ENCODE measurements at regions not wholly inside any gene's neighbourhood (a gene's known extent, or its start where the extent isn't known, plus 50 kb on each side); places are given as distances from the start of the nearest gene placed in this dataset.

DNA sequence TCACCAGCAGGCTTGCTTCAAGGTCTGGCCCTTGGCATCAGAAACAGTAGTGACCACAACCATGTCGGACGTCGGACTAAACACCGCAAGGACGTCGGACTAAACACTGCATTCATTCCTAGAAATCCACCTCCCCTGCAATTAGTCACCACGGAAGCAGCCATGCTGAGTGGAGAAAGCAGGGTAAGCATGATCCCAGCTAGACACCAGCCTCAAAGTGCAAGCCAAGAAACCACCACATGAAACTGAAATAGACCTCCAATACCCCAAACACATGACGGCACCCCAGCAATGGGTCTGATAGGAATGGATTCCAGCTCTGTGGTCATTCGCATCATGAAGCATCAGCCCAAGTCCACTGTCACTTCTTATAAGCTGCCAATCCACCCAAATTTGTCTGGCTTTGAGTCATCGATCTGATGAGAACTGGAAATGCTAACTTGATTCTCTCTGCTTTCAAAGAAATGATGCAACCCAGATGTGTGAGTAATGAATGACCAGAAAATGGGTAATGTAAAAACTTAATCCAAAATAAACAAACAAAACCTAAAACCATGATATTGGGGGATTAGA lies 348.3 kb upstream of the TMCO5A start:
- no peak for DNase-seq

- DNase-seq: no peak
Measured at GRCh38 chr15:37586976-37587375, 347.5 kb upstream of the TMCO5A start.

GRCh38 chr15:37594417-37594816 lies 340.0 kb upstream of the TMCO5A start:
- no peak for DNase-seq

- DNase-seq: no peak
Measured at GRCh38 chr15:37595426-37595970, 338.9 kb upstream of the TMCO5A start.

GRCh38 chr15:37599156-37599555 lies 335.3 kb upstream of the TMCO5A start:
- DNase-seq: no peak

- no peak for DNase-seq
Measured at GRCh38 chr15:37616215-37616614, 318.2 kb upstream of the TMCO5A start.

DNA sequence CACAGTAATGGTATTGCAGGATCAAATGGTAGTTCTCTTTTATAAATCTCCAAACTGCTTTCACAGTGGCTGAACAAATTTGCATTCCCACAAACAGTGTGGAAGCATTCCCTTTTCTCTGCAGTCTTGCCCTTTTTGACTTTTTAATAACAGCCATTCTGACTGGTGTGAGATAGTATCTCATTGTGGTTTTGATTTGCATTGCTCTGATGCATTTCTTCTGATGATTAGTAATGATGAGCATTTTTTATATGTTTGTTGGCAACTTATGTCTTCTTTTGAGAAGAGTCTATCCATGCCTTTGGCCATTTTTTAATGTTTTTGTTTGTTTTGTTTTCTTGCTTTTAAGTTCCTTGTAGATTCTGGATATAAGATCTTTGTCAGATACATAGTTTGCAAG lies 316.1 kb upstream of the TMCO5A start:
- DNase-seq: peak; percentile 2

DNA sequence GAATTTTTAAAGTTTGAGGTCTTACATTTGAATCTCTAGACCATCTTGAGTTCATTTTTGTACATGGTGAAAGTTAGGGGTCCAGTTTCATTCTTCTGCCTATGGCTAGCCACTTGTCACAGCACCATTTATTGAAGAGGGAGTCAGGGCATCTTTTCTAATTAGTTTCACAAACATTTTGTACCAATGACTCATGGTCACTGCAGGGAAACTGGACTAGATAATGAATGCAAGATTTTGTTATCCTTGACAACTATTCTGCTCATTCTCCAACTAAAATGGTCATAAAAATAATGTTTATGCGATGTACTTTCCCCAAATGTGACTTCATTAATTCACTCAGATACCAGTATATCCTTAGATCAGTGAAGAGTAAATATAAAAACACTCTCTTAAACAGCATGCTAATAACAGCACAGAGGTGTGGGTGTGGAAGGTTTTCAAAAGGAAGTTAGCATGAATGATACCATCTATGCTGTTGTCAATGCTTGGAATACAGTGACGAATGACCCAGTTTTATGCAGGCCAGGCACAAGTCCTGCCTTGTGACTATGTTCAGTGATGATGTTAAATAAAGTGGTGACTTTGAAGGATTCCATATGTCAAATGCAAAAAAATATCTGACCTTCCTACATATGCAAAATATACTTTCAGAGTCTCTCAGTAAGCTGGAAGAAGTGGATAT lies 314.9 kb upstream of the TMCO5A start:
- DNase-seq: no peak

GRCh38 chr15:37625576-37625975 lies 308.9 kb upstream of the TMCO5A start:
- no peak for DNase-seq

GRCh38 chr15:37628507-37628906 lies 305.9 kb upstream of the TMCO5A start:
- DNase-seq: no peak

- no peak for DNase-seq
Measured at GRCh38 chr15:37636736-37637135, 297.7 kb upstream of the TMCO5A start.

DNA sequence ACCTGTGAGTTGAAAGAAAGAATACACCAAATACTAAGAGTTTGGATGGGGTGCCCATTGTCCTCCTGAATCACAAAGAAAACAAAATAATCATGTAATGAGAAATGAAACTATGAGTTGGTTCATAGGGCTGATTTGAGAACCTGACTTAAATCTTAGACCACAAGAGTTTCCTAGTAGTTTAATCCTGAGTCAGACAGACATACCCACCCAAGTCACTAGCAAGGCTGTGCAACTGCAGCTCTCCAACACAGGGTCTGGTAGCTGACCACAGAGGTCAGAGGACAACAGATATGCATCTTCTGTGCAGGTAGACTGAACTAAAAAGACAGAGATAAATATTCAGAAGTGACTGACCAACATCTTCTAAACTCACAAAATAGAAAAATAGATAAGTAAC lies 296.3 kb upstream of the TMCO5A start:
- no peak for DNase-seq

DNA sequence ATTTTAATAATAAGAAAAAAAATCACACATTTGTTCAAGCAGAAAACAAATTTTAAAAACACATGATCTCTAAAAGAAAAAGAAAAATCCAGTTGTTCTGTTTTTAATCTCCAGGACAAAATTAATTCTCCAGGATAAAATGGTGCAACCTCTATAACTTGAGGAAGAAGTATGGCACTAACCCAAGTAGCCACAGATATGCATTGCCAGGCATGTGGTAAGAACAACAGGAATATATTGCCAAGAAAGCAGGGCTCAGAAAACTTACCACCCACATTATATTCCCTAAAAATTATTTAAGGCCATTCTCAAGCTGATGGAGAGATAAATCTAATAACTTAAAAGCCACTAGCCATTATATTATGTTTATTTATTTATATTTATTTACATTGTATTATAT lies 295.7 kb upstream of the TMCO5A start:
- no peak for DNase-seq

- no peak for DNase-seq
Measured at GRCh38 chr15:37652646-37653417, 281.6 kb upstream of the TMCO5A start.

DNA sequence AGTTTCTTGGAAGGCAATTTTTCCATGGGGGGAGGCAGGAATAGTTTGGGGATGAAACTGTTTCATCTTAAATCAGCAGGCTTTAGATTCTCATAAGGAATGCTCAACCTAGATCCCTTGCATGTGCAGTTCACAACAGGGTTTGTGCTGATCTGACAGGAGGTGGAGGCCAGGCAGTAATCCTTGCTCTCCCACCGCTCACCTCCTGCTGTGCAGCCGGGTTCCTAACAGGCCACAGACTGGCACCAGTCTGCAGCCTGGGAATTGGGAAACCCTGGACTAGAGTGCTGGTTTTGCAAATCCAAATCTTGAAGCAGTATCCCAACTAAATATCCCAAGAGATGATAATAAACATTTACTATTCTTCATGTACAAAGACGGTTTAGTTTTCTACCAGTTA lies 256.3 kb upstream of the TMCO5A start:
- no peak for DNase-seq

- no peak for DNase-seq
Measured at GRCh38 chr15:37679627-37680026, 254.8 kb upstream of the TMCO5A start.

DNA sequence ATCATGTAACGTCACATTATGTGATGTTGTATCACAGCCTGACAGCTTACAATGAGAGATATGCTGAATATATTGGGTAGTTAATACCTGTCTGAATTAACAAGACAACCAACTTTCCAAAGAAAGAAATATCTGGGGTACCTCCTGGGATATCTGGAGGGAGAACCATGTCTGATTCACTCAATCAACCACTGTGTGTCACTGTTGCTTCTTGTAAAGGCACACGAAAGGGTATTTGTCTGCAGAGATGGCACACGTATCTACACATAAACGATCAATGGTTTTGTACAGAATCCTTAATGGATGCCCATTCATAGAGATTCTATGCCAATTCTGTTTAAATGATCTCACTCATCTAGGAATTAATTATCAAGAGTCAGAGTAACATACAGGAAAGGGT lies 252.1 kb upstream of the TMCO5A start:
- DNase-seq: no peak

DNA sequence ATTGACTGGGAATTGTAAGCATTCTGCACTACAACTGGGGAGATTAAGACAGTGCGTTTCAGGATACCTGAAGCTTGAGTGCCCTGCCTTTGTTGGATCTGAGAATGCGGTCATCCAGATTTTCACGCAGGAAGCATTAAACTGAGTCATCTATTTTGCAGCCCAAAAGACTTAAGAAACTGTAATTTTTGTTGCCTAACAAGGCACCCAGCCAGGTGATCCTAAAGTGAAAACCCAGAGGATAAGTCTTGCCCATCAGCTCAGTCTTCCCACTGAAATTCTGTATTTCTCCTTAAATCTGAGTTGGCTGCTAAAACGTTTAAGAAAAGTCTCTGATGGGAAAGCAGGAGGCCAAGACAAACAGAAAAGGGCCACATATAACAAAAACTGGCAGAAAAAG lies 242.5 kb upstream of the TMCO5A start:
- no peak for DNase-seq

DNA sequence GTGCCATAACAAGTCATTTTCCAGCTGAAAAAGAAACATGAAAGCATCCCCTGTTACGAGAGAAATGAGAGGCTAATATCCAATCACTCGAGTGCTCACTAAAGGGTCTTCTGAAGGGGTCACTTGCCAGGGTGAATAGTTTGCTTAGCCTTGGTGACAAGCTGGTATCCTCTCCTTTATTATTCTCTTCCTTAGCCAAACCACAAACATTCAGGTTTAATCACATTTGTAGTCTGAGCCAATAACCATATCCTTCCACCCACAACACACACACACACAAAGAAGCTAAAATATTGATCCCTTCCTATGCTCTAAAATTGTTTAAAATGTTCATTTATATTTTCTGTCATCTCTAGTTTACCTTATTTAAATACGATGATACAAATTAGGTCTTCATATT lies 240.5 kb upstream of the TMCO5A start:
- no peak for DNase-seq

DNA sequence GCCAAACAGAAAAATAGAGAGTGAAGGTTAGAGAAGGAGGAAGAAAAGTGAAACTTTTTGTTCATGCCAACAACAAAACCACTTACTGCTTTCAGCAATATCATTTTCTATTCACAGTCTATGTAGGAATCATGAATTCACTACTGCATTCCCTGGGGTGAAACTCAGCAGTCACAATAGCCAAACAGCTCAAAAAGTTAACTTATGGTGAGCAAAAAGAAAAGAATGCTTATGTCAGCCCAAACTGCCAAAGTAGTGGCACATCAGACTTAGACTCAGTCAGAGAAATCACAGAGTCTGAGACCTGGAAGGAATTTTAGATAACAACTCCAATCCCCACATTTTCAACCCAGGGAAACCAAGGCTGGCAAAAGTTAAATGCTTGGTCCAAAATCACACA lies 238.7 kb upstream of the TMCO5A start:
- no peak for DNase-seq

- DNase-seq: no peak
Measured at GRCh38 chr15:37698679-37699078, 235.8 kb upstream of the TMCO5A start.

DNA sequence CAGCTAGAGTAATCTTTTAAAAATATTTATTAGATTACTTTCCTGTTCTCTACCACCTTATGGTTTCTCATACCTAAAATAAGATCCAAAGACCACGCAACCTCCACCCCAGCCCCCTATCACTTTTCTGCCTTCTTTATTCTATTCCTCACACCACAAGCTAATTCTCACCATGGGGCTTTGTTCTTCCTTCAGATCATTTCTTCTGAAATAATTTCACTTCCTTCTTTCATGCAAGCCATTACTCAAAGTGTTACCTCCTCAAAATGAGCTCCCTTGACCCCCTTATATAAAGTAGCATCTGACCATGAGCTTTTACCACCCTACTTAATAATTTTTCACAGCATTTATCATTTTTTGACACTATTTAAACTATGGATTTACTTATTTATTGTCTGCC lies 233.2 kb upstream of the TMCO5A start:
- no peak for DNase-seq

GRCh38 chr15:37709669-37710068 lies 224.8 kb upstream of the TMCO5A start:
- DNase-seq: no peak

- no peak for DNase-seq
Measured at GRCh38 chr15:37715101-37715500, 219.3 kb upstream of the TMCO5A start.

Data from NCI-H526 treated with DMSO at 0.1 percent for 48 hours (cell line).